ENCODE measurements at regions not wholly inside any gene's neighbourhood (a gene's known extent, or its start where the extent isn't known, plus 50 kb on each side); places are given as distances from the start of the nearest gene placed in this dataset.

DNA sequence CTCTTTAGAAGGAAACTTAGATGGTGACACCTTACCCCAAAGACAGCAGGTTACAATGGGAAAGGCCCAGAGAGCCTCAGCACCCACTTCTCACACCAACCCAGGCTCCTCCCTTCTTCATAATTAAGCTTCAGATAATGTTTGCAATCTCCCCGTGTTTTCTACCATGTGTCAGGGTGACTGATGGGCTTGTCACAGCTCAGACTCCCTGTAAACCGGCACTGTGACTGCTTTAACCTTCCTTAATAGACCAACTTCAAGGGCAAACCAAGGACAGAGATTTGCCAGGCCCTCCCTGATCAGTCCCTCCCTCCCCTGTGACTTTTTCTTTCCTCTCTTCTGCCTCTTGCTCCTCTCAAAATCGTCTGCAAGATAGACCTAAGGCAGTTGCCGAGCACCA lies 760.6 kb upstream of the EEF2KMT start:
- no peak overlapping the region for H3K27ac ChIP-seq
- H3K9me3 ChIP-seq: no peaks in the 10 kb centered on the region
- ATAC-seq (ENCODE audit: low FRiP score in 2 of 2) (no peak), DNase-seq (no peak)
- no peak overlapping the region for H3K4me3 ChIP-seq
- no peaks in the 10 kb centered on the region for H3K4me1 ChIP-seq
- H3K36me3 ChIP-seq: no peaks in the 10 kb centered on the region
- H3K27me3 ChIP-seq: no peaks in the 10 kb centered on the region
- 35 to 38% methylated on average over 4 of the region's 4 CpGs for WGBS, 2 donors
- TF ChIP-seq EP300 (IDR thresholded peaks at IDR 0.05) (no peak), POLR2A (IDR thresholded peaks at IDR 0.05) (no peak), POLR2AphosphoS5 (IDR thresholded peaks at IDR 0.05) (no peak)
- TF ChIP-seq, protein P1, sequence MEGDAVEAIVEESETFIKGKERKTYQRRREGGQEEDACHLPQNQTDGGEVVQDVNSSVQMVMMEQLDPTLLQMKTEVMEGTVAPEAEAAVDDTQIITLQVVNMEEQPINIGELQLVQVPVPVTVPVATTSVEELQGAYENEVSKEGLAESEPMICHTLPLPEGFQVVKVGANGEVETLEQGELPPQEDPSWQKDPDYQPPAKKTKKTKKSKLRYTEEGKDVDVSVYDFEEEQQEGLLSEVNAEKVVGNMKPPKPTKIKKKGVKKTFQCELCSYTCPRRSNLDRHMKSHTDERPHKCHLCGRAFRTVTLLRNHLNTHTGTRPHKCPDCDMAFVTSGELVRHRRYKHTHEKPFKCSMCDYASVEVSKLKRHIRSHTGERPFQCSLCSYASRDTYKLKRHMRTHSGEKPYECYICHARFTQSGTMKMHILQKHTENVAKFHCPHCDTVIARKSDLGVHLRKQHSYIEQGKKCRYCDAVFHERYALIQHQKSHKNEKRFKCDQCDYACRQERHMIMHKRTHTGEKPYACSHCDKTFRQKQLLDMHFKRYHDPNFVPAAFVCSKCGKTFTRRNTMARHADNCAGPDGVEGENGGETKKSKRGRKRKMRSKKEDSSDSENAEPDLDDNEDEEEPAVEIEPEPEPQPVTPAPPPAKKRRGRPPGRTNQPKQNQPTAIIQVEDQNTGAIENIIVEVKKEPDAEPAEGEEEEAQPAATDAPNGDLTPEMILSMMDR (IDR thresholded peaks at IDR 0.05): no peak

DNA sequence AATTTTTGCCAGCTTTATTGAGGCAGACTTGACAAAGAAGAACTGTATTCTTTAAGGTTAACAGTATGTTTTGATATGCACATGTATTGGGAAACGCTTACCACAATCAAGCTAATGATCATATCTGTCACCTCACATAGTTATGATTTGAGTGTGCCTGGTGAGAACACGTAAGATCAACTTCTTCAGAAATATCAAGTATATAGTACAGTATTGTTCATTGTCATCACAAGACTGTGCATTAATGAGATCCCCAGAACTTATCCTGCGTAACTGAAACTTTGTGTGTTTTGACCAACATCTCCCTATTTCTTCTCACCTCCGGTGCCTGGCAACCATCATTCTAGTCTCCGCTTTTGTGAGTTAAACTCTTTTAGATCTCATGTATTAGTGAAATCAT lies 756.4 kb upstream of the EEF2KMT start:
- no peak overlapping the region for H3K27ac ChIP-seq
- no peaks in the 10 kb centered on the region for H3K36me3 ChIP-seq
- TF ChIP-seq POLR2A (IDR thresholded peaks at IDR 0.05) (no peak), EP300 (IDR thresholded peaks at IDR 0.05) (no peak), POLR2AphosphoS5 (IDR thresholded peaks at IDR 0.05) (no peak)
- TF ChIP-seq, protein P1 (IDR thresholded peaks at IDR 0.05): no peak
- 82 to 86% methylated on average over 5 of the region's 5 CpGs for WGBS, 2 donors
- no peaks in the 10 kb centered on the region for H3K4me1 ChIP-seq
- DNase-seq (no peak), ATAC-seq (ENCODE audit: low FRiP score in 2 of 2) (no peak)
- no peak overlapping the region for H3K4me3 ChIP-seq
- no peaks in the 10 kb centered on the region for H3K9me3 ChIP-seq
- H3K27me3 ChIP-seq: no peaks in the 10 kb centered on the region

DNA sequence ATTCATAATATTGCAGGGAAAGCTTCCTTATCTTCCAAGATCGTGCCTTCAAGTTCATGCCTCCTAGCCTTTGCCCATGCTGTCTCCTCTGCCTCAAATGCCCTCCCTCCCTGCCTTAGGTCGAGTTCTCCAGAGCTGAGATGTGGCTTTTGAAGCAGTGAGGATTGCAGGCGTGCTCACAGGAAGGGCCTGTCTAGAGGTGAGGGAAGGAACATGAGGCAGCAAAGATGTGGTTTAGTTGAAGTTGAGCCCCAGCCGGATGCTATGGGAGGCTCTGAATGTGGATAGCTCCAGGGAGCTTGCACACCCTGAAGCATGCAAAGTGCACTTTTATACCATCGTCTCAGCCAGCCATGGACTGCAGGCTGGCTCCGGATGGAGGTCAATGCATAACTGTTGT lies 754.6 kb upstream of the EEF2KMT start:
- DNase-seq: no peak
- no peak overlapping the region for H3K27ac ChIP-seq
- no peaks in the 10 kb centered on the region for H3K4me1 ChIP-seq
- no peaks in the 10 kb centered on the region for H3K27me3 ChIP-seq
- TF ChIP-seq POLR2AphosphoS5 (IDR thresholded peaks at IDR 0.05): no peak
- TF ChIP-seq, protein P1 (IDR thresholded peaks at IDR 0.05): no peak
- TF ChIP-seq POLR2A (IDR thresholded peaks at IDR 0.05): no peak
- TF ChIP-seq EP300 (IDR thresholded peaks at IDR 0.05): no peak
- no peaks in the 10 kb centered on the region for H3K9me3 ChIP-seq
- no peak for ATAC-seq (ENCODE audit: low FRiP score in 2 of 2)
- H3K36me3 ChIP-seq: no peaks in the 10 kb centered on the region
- no peak overlapping the region for H3K4me3 ChIP-seq
- WGBS, 2 donors: 67 to 73% methylated on average over 5 to 6 of the region's 6 CpGs

DNA sequence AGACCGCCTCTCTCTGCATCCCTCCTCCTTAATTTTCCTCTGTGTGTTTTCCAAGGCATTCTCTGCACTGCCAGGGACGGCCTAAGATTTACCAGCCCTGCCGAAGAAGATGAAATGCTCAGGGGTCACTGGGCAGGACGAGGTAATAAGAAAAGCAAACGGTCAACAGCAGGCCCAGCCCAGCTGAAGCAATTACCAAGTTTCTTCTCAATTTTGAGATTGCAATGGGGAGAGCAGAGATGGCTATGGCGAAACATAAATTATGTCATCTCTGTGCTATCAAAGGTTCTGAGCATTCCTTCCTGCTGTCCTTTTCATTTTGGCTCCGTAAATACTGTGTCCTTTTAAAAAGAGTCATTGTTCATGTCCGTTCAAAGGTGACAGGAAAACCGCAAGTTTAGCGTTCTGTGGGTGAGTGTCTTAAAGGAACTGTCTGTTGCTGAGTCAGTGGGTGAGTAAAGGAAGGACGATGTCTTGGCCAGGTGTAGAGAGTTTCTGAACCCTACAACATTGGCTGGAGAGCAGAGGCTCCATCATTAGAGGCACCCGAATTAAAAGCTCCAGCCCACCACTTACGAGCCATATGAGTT lies 753.9 kb upstream of the EEF2KMT start:
- DNase-seq (no peak), ATAC-seq (ENCODE audit: low FRiP score in 2 of 2) (no peak)
- WGBS, 2 donors: 46 to 61% methylated on average over 13 of the region's 13 CpGs

More for the DNA sequence above, 753.9 kb upstream of the EEF2KMT start:
- Histone ChIP-seq H3K27ac (no peak overlapping the region), H3K27me3 (no peaks in the 10 kb centered on the region), H3K9me3 (no peaks in the 10 kb centered on the region), H3K4me1 (no peaks in the 10 kb centered on the region), H3K36me3 (no peaks in the 10 kb centered on the region), H3K4me3 (no peak overlapping the region)
- TF ChIP-seq EP300 (IDR thresholded peaks at IDR 0.05) (no peak), POLR2A (IDR thresholded peaks at IDR 0.05) (no peak), POLR2AphosphoS5 (IDR thresholded peaks at IDR 0.05) (no peak)
- TF ChIP-seq, protein P1 (IDR thresholded peaks at IDR 0.05): no peak
